Epithelial cell of esophagus (primary cell): ENCODE measurements at regions not wholly inside any gene's neighbourhood (a gene's known extent, or its start where the extent isn't known, plus 50 kb on each side); places are given as distances from the start of the nearest gene placed in this dataset.
"Not testable (repeated sequence)": the region's sequence is repeated elsewhere in the genome, so short reads cannot be mapped to it uniquely, and the experiment has no call there.

Source experiments
- DNase-seq: peaks from one replicate; pipeline ENCODE4 v3.0.0; 2010; ENCODE audit warnings: low read depth
- H3K4me3 ChIP-seq: 2 replicates; pipeline ENCODE4 v1.5.1; 2011; ENCODE audit warnings: mild to moderate bottlenecking, low read length, control low read depth
- CTCF ChIP-seq: IDR thresholded peaks from 2 replicates; pipeline ENCODE4 v1.5.1; 2011; ENCODE audit warnings: low read depth, mild to moderate bottlenecking, low read length, control low read depth, inconsistent platforms; ENCODE audit not compliant: insufficient read depth; ENCODE audit errors: missing control alignments

- not testable (repeated sequence) for H3K4me3 ChIP-seq, DNase-seq
Observed at GRCh38 chrX:31014474-31014873, 57.4 kb downstream of the FTHL17 start.

- TF ChIP-seq CTCF = no peak
- H3K4me3 ChIP-seq = no peak overlapping the region
Observed at GRCh38 chrX:31012509-31013025, 59.3 kb downstream of the FTHL17 start.

GRCh38 chrX:31007321-31007720 lies 64.5 kb downstream of the FTHL17 start:
- no peak for DNase-seq
- no peak for TF ChIP-seq CTCF
- H3K4me3 ChIP-seq = no peak overlapping the region

More at GRCh38 chrX:31012509-31013025, 59.3 kb downstream of the FTHL17 start:
- DNase-seq = no peak

GRCh38 chrX:31006027-31006426 lies 65.8 kb downstream of the FTHL17 start:
- no peak for DNase-seq
- TF ChIP-seq CTCF = no peak
- H3K4me3 ChIP-seq = no peak overlapping the region

- no peak for DNase-seq
- no peak overlapping the region for H3K4me3 ChIP-seq
- TF ChIP-seq CTCF = no peak
Observed at GRCh38 chrX:30997411-30997810, 74.4 kb downstream of the FTHL17 start.

GRCh38 chrX:30995705-30996104 lies 76.1 kb downstream of the FTHL17 start:
- no peak overlapping the region for H3K4me3 ChIP-seq
- DNase-seq = no peak
- TF ChIP-seq CTCF = no peak

GRCh38 chrX:30995060-30995700 lies 76.7 kb downstream of the FTHL17 start:
- H3K4me3 ChIP-seq = no peak overlapping the region
- TF ChIP-seq CTCF = no peak
- DNase-seq = no peak

- DNase-seq, H3K4me3 ChIP-seq: not testable (repeated sequence)
Observed at GRCh38 chrX:30994018-30994417, 77.8 kb downstream of the FTHL17 start.
